CD4-positive, alpha-beta memory T cell (primary cell): ENCODE measurements at regions not wholly inside any gene's neighbourhood (a gene's known extent, or its start where the extent isn't known, plus 50 kb on each side); places are given as distances from the start of the nearest gene placed in this dataset.
A peak's percentile ranks its signal among the peaks of the same experiment; 100 is the strongest.

Experiments
- CTCF ChIA-PET: fragments of 350-600 bp; sonication (Branson Sonifier 250); formaldehyde crosslinking; loops from one replicate; lab custom pipeline; 2021; ENCODE audit warnings: inconsistent platforms; ENCODE audit not compliant: partially characterized antibody; lab: Charles Lee
- POLR2A ChIA-PET: fragments of 350-600 bp; sonication (Branson Sonifier 250); formaldehyde crosslinking; loops from one replicate; lab custom pipeline; 2021; ENCODE audit not compliant: partially characterized antibody; lab: Charles Lee
- DNase-seq, 5 donors: peaks; one replicate each; pipeline versions ENCODE4 v3.0.0 to v3.0.0-alpha.2; 2020 to 2022; ENCODE audit warnings: mixed read lengths in 1 of 5
- H3K27ac ChIP-seq: one replicate; pipeline ENCODE4 v1.7.0; 2013; ENCODE audit warnings: low read depth, low read length
- H3K27me3 ChIP-seq: 2 replicates; pipeline ENCODE4 v1.7.0; 2013; ENCODE audit warnings: mild to moderate bottlenecking, low read length, moderate library complexity; ENCODE audit not compliant: insufficient read depth
- H3K36me3 ChIP-seq: 2 replicates; pipeline ENCODE4 v1.7.0; 2013; ENCODE audit warnings: mild to moderate bottlenecking, low read length, moderate library complexity; ENCODE audit not compliant: insufficient read depth
- H3K4me1 ChIP-seq: 2 replicates; pipeline ENCODE4 v1.7.0; 2013; ENCODE audit warnings: mild to moderate bottlenecking, low read length, moderate library complexity; ENCODE audit not compliant: insufficient read depth
- H3K4me3 ChIP-seq, 2 donors: one replicate each; pipeline ENCODE4 v1.7.0; 2013; ENCODE audit warnings: low read length in 2 of 2, mild to moderate bottlenecking in 1 of 2
- H3K9me3 ChIP-seq, 2 donors: one replicate each; pipeline ENCODE4 v1.7.0; 2013; ENCODE audit warnings: low read length in 2 of 2, control low read depth in 1 of 2; ENCODE audit not compliant: control insufficient read depth in 1 of 2
- H3K27ac Mint-ChIP-seq, 7 donors: one replicate each; pipeline ENCODE4 v1.8.0; 2020 to 2021; ENCODE audit warnings: mixed read lengths in 7 of 7, mild to moderate bottlenecking in 6 of 7, inconsistent platforms in 3 of 7, moderate library complexity in 3 of 7
- H3K27me3 Mint-ChIP-seq, 2 donors: one replicate each; pipeline ENCODE4 v1.8.0; 2020 to 2021; ENCODE audit warnings: mixed read lengths in 2 of 2
- H3K36me3 Mint-ChIP-seq, 2 donors: one replicate each; pipeline ENCODE4 v1.8.0; 2020 to 2021; ENCODE audit warnings: mixed read lengths in 2 of 2, inconsistent platforms in 1 of 2, mild to moderate bottlenecking in 1 of 2
- H3K4me1 Mint-ChIP-seq, 4 donors: one replicate each; pipeline ENCODE4 v1.8.0; 2020 to 2021; ENCODE audit warnings: mixed read lengths in 4 of 4, mild to moderate bottlenecking in 1 of 4
- H3K4me3 Mint-ChIP-seq, 8 donors: one replicate each; pipeline ENCODE4 v1.8.0; 2020 to 2021; ENCODE audit warnings: mixed read lengths in 8 of 8, mild to moderate bottlenecking in 7 of 8, moderate library complexity in 6 of 8, inconsistent platforms in 3 of 8
- H3K9me3 Mint-ChIP-seq, 8 donors: one replicate each; pipeline ENCODE4 v1.8.0; 2020 to 2021; ENCODE audit warnings: mixed read lengths in 8 of 8, mild to moderate bottlenecking in 5 of 8, inconsistent platforms in 3 of 8, moderate library complexity in 1 of 8
- intact Hi-C: fragments of 100-400 bp; cut with micrococcal nuclease; formaldehyde crosslinking; loops from one replicate; pipeline ENCODE4 v1.15.1; 2023

DNA sequence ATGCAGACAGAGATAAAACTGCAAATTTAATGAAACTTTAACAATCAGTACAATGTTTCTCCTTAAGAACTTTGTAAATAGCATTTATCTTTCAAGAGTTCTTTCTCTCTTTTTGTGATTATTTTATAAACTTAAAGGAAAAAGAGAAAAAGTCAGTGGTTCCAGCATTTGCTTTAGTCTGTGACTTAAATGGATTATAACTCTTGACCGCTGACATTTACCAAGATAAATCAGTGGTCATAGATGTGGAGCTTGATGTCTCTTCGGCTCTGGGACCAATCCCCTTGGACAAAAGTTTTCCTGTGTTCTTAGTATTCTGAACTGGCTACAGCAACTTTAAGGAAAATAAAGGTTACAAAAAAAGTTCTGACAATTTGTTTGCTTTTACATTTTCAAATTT lies 162.6 kb downstream of the TM9SF2 start:
- H3K27ac ChIP-seq = no peak overlapping the region
- Mint-ChIP-seq H3K9me3 (no peaks in the 10 kb centered on the region), H3K4me1 (peaks cover 13 to 26% (median 17%) of the 10 kb centered on the region in 4 donors), H3K36me3 (no peaks in the 10 kb centered on the region), H3K4me3 (no peak overlapping the region), H3K27ac (no peak overlapping the region), H3K27me3 (no peaks in the 10 kb centered on the region)
- H3K4me3 ChIP-seq = no peak overlapping the region
- peaks cover 19% of the 10 kb centered on the region for H3K4me1 ChIP-seq
- POLR2A ChIA-PET = no interaction called here
- H3K36me3 ChIP-seq = no peaks in the 10 kb centered on the region
- CTCF ChIA-PET = interaction anchor here (1.0 to 1.2 kb wide), 2 partner anchors 252 to 852 kb away, joined by 3 to 4 read pairs; no protein-coding TSS in a partner anchor
- DNase-seq = no peak
- intact Hi-C loops = no loop called here
- no peaks in the 10 kb centered on the region for H3K9me3 ChIP-seq
- H3K27me3 ChIP-seq = no peaks in the 10 kb centered on the region

DNA sequence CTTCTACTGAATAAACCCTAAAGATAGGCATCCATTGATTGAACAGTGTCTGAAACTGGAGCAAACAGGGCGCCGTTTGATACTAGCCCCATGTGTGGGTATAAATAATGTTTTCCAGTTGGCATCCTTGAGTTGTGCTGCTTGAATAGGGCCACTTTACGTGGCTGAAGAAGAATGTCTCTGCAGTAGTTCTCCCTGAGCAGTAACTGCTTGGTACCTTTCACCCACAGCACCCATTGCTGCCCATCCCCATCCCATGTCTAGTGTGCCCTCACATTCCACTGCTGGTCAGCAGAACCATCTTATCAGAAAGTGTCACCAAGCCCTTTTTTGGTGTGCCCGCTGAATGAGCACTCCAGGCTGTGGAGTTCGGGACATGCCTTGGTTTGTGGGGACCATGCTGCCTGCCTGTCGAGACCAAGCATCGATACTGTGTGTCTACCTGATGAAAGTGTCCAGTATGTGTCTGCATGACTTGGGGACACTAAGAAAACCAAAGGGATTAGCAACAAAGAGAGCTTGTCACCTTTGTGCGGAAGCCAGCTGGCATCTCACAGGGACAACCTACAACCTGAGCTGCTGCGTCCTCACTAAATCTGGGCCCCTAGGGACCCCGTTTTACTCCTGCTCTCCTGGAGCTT lies 162.0 kb downstream of the TM9SF2 start:
- DNase-seq = no peak
- H3K27ac Mint-ChIP-seq = peak overlapping the region in 1 of 7 donors; percentile 68
- intact Hi-C loops = no loop called here
- Histone ChIP-seq H3K9me3 (no peaks in the 10 kb centered on the region), H3K27ac (no peak overlapping the region), H3K4me1 (peaks cover 25% of the 10 kb centered on the region), H3K4me3 (no peak overlapping the region), H3K36me3 (no peaks in the 10 kb centered on the region), H3K27me3 (no peaks in the 10 kb centered on the region)
- H3K4me3 Mint-ChIP-seq = no peak overlapping the region
- H3K9me3 Mint-ChIP-seq = no peaks in the 10 kb centered on the region
- peaks cover 17 to 32% (median 21%) of the 10 kb centered on the region in 4 donors for H3K4me1 Mint-ChIP-seq
- H3K36me3 Mint-ChIP-seq = no peaks in the 10 kb centered on the region
- H3K27me3 Mint-ChIP-seq = no peaks in the 10 kb centered on the region
- ChIA-PET POLR2A (no interaction called here), CTCF (interaction anchor here (1.0 to 1.2 kb wide), 2 partner anchors 253 to 853 kb away, joined by 3 to 4 read pairs; no protein-coding TSS in a partner anchor)

DNA sequence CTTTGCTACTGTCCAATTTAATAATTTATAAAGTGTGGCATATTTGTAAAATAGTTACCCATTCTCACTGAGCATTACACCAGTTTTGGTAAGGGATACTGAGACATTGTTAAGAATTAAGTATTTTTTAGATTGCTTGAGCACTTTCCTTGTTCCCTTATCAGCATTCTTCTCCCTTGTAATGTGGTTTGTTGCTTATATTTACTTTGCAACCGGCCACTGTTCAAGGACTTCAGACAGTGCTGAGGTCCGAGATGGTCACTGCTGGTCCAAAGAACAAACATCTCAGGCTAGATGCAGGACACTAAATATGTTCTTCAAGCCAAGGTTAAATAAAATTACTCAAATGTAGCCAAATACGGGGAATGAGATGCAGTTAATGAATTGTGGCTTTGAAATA lies 161.4 kb downstream of the TM9SF2 start:
- Mint-ChIP-seq H3K27ac (peak overlapping the region in 1 of 7 donors; percentile 31), H3K4me3 (no peak overlapping the region), H3K4me1 (peaks cover 17 to 38% (median 23%) of the 10 kb centered on the region in 4 donors), H3K9me3 (no peaks in the 10 kb centered on the region), H3K27me3 (no peaks in the 10 kb centered on the region), H3K36me3 (no peaks in the 10 kb centered on the region)
- H3K36me3 ChIP-seq = no peaks in the 10 kb centered on the region
- POLR2A ChIA-PET = no interaction called here
- H3K4me3 ChIP-seq = no peak overlapping the region
- no peaks in the 10 kb centered on the region for H3K9me3 ChIP-seq
- H3K27me3 ChIP-seq = no peaks in the 10 kb centered on the region
- CTCF ChIA-PET = interaction anchor here (1.0 to 1.5 kb wide), 2 partner anchors 235 to 571 kb away, joined by 3 to 5 read pairs; no protein-coding TSS in a partner anchor
- DNase-seq = no peak
- H3K4me1 ChIP-seq = peaks cover 32% of the 10 kb centered on the region
- H3K27ac ChIP-seq = no peak overlapping the region
- intact Hi-C loops = no loop called here

DNA sequence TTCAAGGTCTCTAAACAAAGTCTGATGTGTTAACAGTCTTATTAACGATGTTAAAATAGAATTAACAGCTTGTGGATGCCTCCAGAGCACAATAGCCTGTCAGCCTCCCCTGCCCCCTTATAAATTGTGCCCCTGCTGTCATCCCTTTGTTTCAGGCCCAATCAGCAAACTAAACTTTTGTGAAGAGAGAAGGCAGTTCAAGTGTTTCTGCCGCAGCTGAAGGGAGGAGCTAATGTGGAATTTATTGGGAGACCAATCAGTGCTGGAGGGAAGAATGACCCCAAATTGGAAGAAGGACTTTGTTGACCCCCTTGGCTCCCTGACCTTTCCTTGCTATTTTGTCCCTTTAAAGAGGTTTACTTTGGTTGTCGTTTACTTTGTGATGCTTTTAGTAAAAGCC lies 160.5 kb downstream of the TM9SF2 start:
- H3K36me3 ChIP-seq = no peaks in the 10 kb centered on the region
- no peak overlapping the region for H3K27ac ChIP-seq
- DNase-seq = no peak
- ChIA-PET CTCF (interaction anchor here (1.0 to 1.5 kb wide), 2 partner anchors 236 to 572 kb away, joined by 3 to 5 read pairs; no protein-coding TSS in a partner anchor), POLR2A (no interaction called here)
- H3K27me3 Mint-ChIP-seq = no peaks in the 10 kb centered on the region
- no peak overlapping the region for H3K4me3 Mint-ChIP-seq
- peaks cover 0 to 2% of the 10 kb centered on the region in 2 donors for H3K36me3 Mint-ChIP-seq
- H3K4me1 Mint-ChIP-seq = peaks cover 22 to 47% (median 29%) of the 10 kb centered on the region in 4 donors
- intact Hi-C loops = no loop called here
- H3K9me3 Mint-ChIP-seq = no peaks in the 10 kb centered on the region
- H3K9me3 ChIP-seq = no peaks in the 10 kb centered on the region
- H3K27ac Mint-ChIP-seq = peak overlapping the region in 6 of 7 donors; percentile 42 to 61 (median 47)
- no peak overlapping the region for H3K4me3 ChIP-seq
- H3K4me1 ChIP-seq = peaks cover 41% of the 10 kb centered on the region
- no peaks in the 10 kb centered on the region for H3K27me3 ChIP-seq

DNA sequence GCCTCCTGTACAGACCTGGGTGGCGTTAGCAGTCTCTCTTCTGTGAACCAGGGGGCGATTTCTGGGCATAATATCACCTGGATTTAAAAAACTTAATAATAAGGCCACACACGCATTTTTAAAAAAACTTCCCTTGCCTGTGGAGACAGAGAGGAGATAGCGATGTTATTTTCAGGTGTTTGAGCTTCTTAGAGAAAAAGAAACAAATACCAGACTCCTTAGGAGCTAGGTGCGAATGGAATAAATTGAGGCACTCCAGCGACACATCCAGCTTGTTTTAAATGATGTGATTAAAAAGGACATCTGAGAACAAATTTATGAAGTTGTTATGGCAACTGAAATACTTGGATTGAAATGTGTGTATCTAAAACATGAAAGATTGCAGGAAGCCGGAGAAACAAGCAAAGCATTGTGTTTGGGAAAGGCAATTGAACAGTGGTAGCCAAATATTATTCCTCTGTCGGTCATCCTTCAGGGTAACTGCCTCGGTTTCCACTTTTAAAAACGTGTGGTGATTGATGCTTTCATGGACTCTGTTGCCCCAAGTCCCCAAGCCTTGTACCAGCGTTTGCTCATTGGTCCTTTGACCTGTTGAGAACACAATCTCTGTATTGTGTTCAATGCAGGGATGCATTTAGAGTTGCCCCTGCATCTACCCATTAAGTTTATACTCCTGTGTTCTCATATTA lies 158.7 kb downstream of the TM9SF2 start:
- Mint-ChIP-seq H3K27me3 (no peaks in the 10 kb centered on the region), H3K4me1 (peaks cover 33 to 62% (median 41%) of the 10 kb centered on the region in 4 donors), H3K4me3 (peak overlapping the region in 4 of 8 donors; percentile 40 to 88 (median 64)), H3K27ac (peak overlapping the region; percentile 57 to 96 (median 91)), H3K36me3 (peaks cover 0 to 2% of the 10 kb centered on the region in 2 donors), H3K9me3 (no peaks in the 10 kb centered on the region)
- no peaks in the 10 kb centered on the region for H3K27me3 ChIP-seq
- DNase-seq = no peak
- H3K27ac ChIP-seq = peak overlapping the region; percentile 19
- H3K4me1 ChIP-seq = peaks cover 56% of the 10 kb centered on the region
- no peaks in the 10 kb centered on the region for H3K9me3 ChIP-seq
- no peaks in the 10 kb centered on the region for H3K36me3 ChIP-seq
- H3K4me3 ChIP-seq = no peak overlapping the region
- ChIA-PET CTCF (interaction anchor here (1.0 to 9.0 kb wide), 6 partner anchors 241 to 928 kb away, joined by 3 to 125 read pairs (median 5); no protein-coding TSS in a partner anchor), POLR2A (interaction anchor here (2.3 kb wide), 1 partner anchor 855 kb away, joined by 10 read pairs; no protein-coding TSS in a partner anchor)
- intact Hi-C loops = loop anchor here (2.0 to 5.0 kb wide), 3 partner anchors 302 to 1015 kb away; partner anchors contain the start of genes TMTC4 and ZIC2

DNA sequence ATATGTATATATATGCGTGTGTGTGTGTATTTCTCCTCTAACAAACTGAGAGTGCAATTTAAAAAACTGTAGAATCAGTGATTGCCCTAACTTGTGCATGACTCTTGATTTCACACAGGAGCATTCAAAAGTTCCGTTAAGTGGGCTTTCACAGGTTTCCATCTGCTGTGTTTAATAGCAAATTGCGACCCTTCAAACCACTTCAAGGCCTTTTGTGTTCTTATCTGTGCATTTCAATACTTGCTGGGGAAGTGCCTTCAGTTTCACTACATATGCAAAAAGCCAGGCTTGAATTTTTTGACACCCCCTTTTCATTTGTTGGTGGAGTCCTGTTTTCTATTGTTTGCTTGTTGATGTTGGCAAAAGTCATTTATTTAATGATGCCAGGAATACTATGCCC lies 158.0 kb downstream of the TM9SF2 start:
- Histone ChIP-seq H3K9me3 (no peaks in the 10 kb centered on the region), H3K27me3 (no peaks in the 10 kb centered on the region), H3K4me1 (peaks cover 56% of the 10 kb centered on the region), H3K27ac (peak overlapping the region; percentile 76), H3K36me3 (no peaks in the 10 kb centered on the region), H3K4me3 (peak overlapping the region; percentile 3 to 52)
- CTCF ChIA-PET = interaction anchor here (1.0 to 9.0 kb wide), 9 partner anchors 12 to 929 kb away, joined by 3 to 158 read pairs (median 6); no protein-coding TSS in a partner anchor
- Mint-ChIP-seq H3K4me1 (peaks cover 33 to 62% (median 42%) of the 10 kb centered on the region in 4 donors), H3K4me3 (peak overlapping the region in 7 of 8 donors; percentile 74 to 88 (median 87)), H3K9me3 (no peaks in the 10 kb centered on the region), H3K27ac (peak overlapping the region; percentile 88 to 96 (median 95)), H3K36me3 (peaks cover 0 to 2% of the 10 kb centered on the region in 2 donors), H3K27me3 (no peaks in the 10 kb centered on the region)
- intact Hi-C loops = loop anchor here (2.0 to 5.0 kb wide), 3 partner anchors 303 to 1016 kb away; partner anchors contain the start of genes TMTC4 and ZIC2
- DNase-seq = no peak
- POLR2A ChIA-PET = interaction anchor here (0.6 to 4.3 kb wide), 9 partner anchors 53 to 1015 kb away, joined by 3 to 40 read pairs (median 10); partner anchors contain the start of genes CLYBL and TMTC4
